Osteoblast (primary cell): ENCODE measurements at regions not wholly inside any gene's neighbourhood (a gene's known extent, or its start where the extent isn't known, plus 50 kb on each side); places are given as distances from the start of the nearest gene placed in this dataset.

Source experiments
- DNase-seq: peaks from one replicate; pipeline ENCODE4 v3.0.0; 2011; ENCODE audit warnings: low spot score, mixed read lengths; ENCODE audit not compliant: insufficient read length; ENCODE audit errors: missing footprints
- H2AFZ ChIP-seq: 2 replicates; pipeline ENCODE4 v1.6.0; 2011; ENCODE audit warnings: mild to moderate bottlenecking, low read length
- H3K27ac ChIP-seq: 2 replicates; pipeline ENCODE4 v1.5.1; 2011; ENCODE audit warnings: mild to moderate bottlenecking, low read depth, low read length, moderate library complexity
- H3K27me3 ChIP-seq: 2 replicates; pipeline ENCODE4 v1.6.0; 2012; ENCODE audit warnings: mild to moderate bottlenecking, control low read depth, inconsistent platforms, low read length, moderate library complexity; ENCODE audit not compliant: insufficient read depth
- H3K36me3 ChIP-seq: 2 replicates; pipeline ENCODE4 v1.5.1; 2011; ENCODE audit warnings: mild to moderate bottlenecking, low read length, control low read depth, moderate library complexity; ENCODE audit not compliant: insufficient read depth
- H3K4me1 ChIP-seq: 2 replicates; pipeline ENCODE4 v1.5.1; 2011; ENCODE audit warnings: mild to moderate bottlenecking, low read length, control low read depth, moderate library complexity; ENCODE audit not compliant: insufficient read depth
- H3K4me2 ChIP-seq: 2 replicates; pipeline ENCODE4 v1.6.0; 2011; ENCODE audit warnings: mild to moderate bottlenecking, low read length; ENCODE audit not compliant: insufficient read depth
- H3K4me3 ChIP-seq: fragments of 200-600 bp; sonication (generic); 3 replicates; pipeline ENCODE4 v1.5.1; 2012; ENCODE audit warnings: mild to moderate bottlenecking, low read length, inconsistent platforms; ENCODE audit not compliant: insufficient read depth
- H3K79me2 ChIP-seq: 2 replicates; pipeline ENCODE4 v1.6.0; 2012; ENCODE audit warnings: mild to moderate bottlenecking, low read length, control low read depth, inconsistent platforms; ENCODE audit not compliant: insufficient read depth
- H3K9me3 ChIP-seq: 2 replicates; pipeline ENCODE4 v1.5.1; 2011; ENCODE audit warnings: low read depth, low read length, control low read depth
- H4K20me1 ChIP-seq: 2 replicates; pipeline ENCODE4 v1.6.0; 2012; ENCODE audit warnings: mild to moderate bottlenecking, low read length, control low read depth; ENCODE audit not compliant: insufficient read depth
- CTCF ChIP-seq: IDR thresholded peaks from 2 replicates; pipeline ENCODE4 v1.5.1; 2011; ENCODE audit warnings: mild to moderate bottlenecking, low read depth, low read length, moderate library complexity; ENCODE audit errors: extremely low read depth

GRCh38 chr5:24045046-24045445, 537.6 kb downstream of the PRDM9 start:
- no peaks in the 10 kb centered on the region for H4K20me1 ChIP-seq
- no peaks in the 10 kb centered on the region for H3K36me3 ChIP-seq
- H2AFZ ChIP-seq: no peak overlapping the region
- no peak for TF ChIP-seq CTCF
- no peaks in the 10 kb centered on the region for H3K27me3 ChIP-seq
- no peak overlapping the region for H3K4me2 ChIP-seq
- no peaks in the 10 kb centered on the region for H3K9me3 ChIP-seq
- DNase-seq: no peak
- no peaks in the 10 kb centered on the region for H3K79me2 ChIP-seq
- no peaks in the 10 kb centered on the region for H3K4me1 ChIP-seq
- no peak overlapping the region for H3K27ac ChIP-seq
- H3K4me3 ChIP-seq: no peak overlapping the region

- TF ChIP-seq CTCF: no peak
- DNase-seq: no peak
Measured at GRCh38 chr5:24053737-24054136, 546.3 kb downstream of the PRDM9 start.

GRCh38 chr5:24059006-24059405, 551.6 kb downstream of the PRDM9 start:
- H3K4me1 ChIP-seq: no peaks in the 10 kb centered on the region
- H3K27me3 ChIP-seq: no peaks in the 10 kb centered on the region
- H2AFZ ChIP-seq: no peak overlapping the region
- no peak for TF ChIP-seq CTCF
- H3K4me2 ChIP-seq: no peak overlapping the region
- no peaks in the 10 kb centered on the region for H4K20me1 ChIP-seq
- H3K27ac ChIP-seq: no peak overlapping the region
- no peak overlapping the region for H3K4me3 ChIP-seq
- DNase-seq: no peak
- H3K79me2 ChIP-seq: no peaks in the 10 kb centered on the region
- peaks cover 2% of the 10 kb centered on the region for H3K9me3 ChIP-seq
- H3K36me3 ChIP-seq: no peaks in the 10 kb centered on the region

More at GRCh38 chr5:24053737-24054136, 546.3 kb downstream of the PRDM9 start:
- Histone ChIP-seq H3K36me3 (no peaks in the 10 kb centered on the region), H3K27ac (no peak overlapping the region), H2AFZ (no peak overlapping the region), H3K4me1 (no peaks in the 10 kb centered on the region), H3K4me2 (no peak overlapping the region), H4K20me1 (no peaks in the 10 kb centered on the region), H3K4me3 (no peak overlapping the region), H3K79me2 (no peaks in the 10 kb centered on the region), H3K27me3 (no peaks in the 10 kb centered on the region), H3K9me3 (peaks cover 2% of the 10 kb centered on the region)

- no peak for DNase-seq
- no peaks in the 10 kb centered on the region for H3K4me1 ChIP-seq
- H4K20me1 ChIP-seq: no peaks in the 10 kb centered on the region
- H2AFZ ChIP-seq: no peak overlapping the region
- no peak for TF ChIP-seq CTCF
- no peaks in the 10 kb centered on the region for H3K36me3 ChIP-seq
- no peak overlapping the region for H3K27ac ChIP-seq
- H3K27me3 ChIP-seq: no peaks in the 10 kb centered on the region
- H3K9me3 ChIP-seq: peaks cover 2% of the 10 kb centered on the region
- no peak overlapping the region for H3K4me3 ChIP-seq
- no peaks in the 10 kb centered on the region for H3K79me2 ChIP-seq
- H3K4me2 ChIP-seq: no peak overlapping the region
Measured at GRCh38 chr5:24059716-24060115, 552.3 kb downstream of the PRDM9 start.
